Skeletal muscle cell (primary cell): ENCODE measurements at regions not wholly inside any gene's neighbourhood (a gene's known extent, or its start where the extent isn't known, plus 50 kb on each side); places are given as distances from the start of the nearest gene placed in this dataset.
"Not testable (repeated sequence)": the region's sequence is repeated elsewhere in the genome, so short reads cannot be mapped to it uniquely, and the experiment has no call there.

Experiments
- DNase-seq: peaks from one replicate; pipeline ENCODE4 v3.0.0-alpha.2; 2010; ENCODE audit warnings: low read depth
- H3K4me3 ChIP-seq: 2 replicates; pipeline ENCODE4 v1.5.1; 2011; ENCODE audit warnings: low read depth, mild to moderate bottlenecking, control low read depth, low read length, moderate library complexity

- not testable (repeated sequence) for H3K4me3 ChIP-seq, DNase-seq
Observed at GRCh38 chr9:82774707-82775231, 288.2 kb downstream of the RASEF start.

GRCh38 chr9:82776508-82776907 is 286.4 kb downstream of the RASEF start:
- H3K4me3 ChIP-seq: no peak overlapping the region
- DNase-seq: no peak

- no peak overlapping the region for H3K4me3 ChIP-seq
- no peak for DNase-seq
Observed at GRCh38 chr9:82777366-82777765, 285.6 kb downstream of the RASEF start.

- DNase-seq, H3K4me3 ChIP-seq: not testable (repeated sequence)
Observed at GRCh38 chr9:82778923-82779322, 284.0 kb downstream of the RASEF start.

- no peak overlapping the region for H3K4me3 ChIP-seq
- no peak for DNase-seq
Observed at GRCh38 chr9:82780017-82780416, 282.9 kb downstream of the RASEF start.

- H3K4me3 ChIP-seq: no peak overlapping the region
- no peak for DNase-seq
Observed at GRCh38 chr9:82781921-82782392, 281.0 kb downstream of the RASEF start.

GRCh38 chr9:82783045-82783444 is 279.9 kb downstream of the RASEF start:
- DNase-seq: no peak
- H3K4me3 ChIP-seq: no peak overlapping the region

GRCh38 chr9:82784589-82784988 is 278.4 kb downstream of the RASEF start:
- DNase-seq: no peak
- no peak overlapping the region for H3K4me3 ChIP-seq

GRCh38 chr9:82789155-82789824 is 273.7 kb downstream of the RASEF start:
- H3K4me3 ChIP-seq: no peak overlapping the region
- DNase-seq: no peak

- H3K4me3 ChIP-seq: no peak overlapping the region
- no peak for DNase-seq
Observed at GRCh38 chr9:82790875-82791274, 272.1 kb downstream of the RASEF start.

- H3K4me3 ChIP-seq: no peak overlapping the region
- no peak for DNase-seq
Observed at GRCh38 chr9:82791692-82792091, 271.2 kb downstream of the RASEF start.

- H3K4me3 ChIP-seq: no peak overlapping the region
Observed at GRCh38 chr9:82797534-82797933, 265.4 kb downstream of the RASEF start.

GRCh38 chr9:82799286-82799685 is 263.7 kb downstream of the RASEF start:
- no peak for DNase-seq
- H3K4me3 ChIP-seq: no peak overlapping the region

More at GRCh38 chr9:82797534-82797933, 265.4 kb downstream of the RASEF start:
- no peak for DNase-seq

GRCh38 chr9:82805027-82805426 is 257.9 kb downstream of the RASEF start:
- no peak overlapping the region for H3K4me3 ChIP-seq
- DNase-seq: no peak

GRCh38 chr9:82808478-82808877 is 254.5 kb downstream of the RASEF start:
- DNase-seq: no peak
- H3K4me3 ChIP-seq: no peak overlapping the region

GRCh38 chr9:82810915-82811314 is 252.0 kb downstream of the RASEF start:
- DNase-seq: peak; percentile 23
- H3K4me3 ChIP-seq: no peak overlapping the region

- DNase-seq: no peak
- no peak overlapping the region for H3K4me3 ChIP-seq
Observed at GRCh38 chr9:82819260-82819659, 243.7 kb downstream of the RASEF start.

GRCh38 chr9:82820186-82820585 is 242.8 kb downstream of the RASEF start:
- H3K4me3 ChIP-seq: no peak overlapping the region
- DNase-seq: no peak

- DNase-seq: no peak
- H3K4me3 ChIP-seq: no peak overlapping the region
Observed at GRCh38 chr9:82829818-82830217, 233.1 kb downstream of the RASEF start.

- H3K4me3 ChIP-seq: no peak overlapping the region
- no peak for DNase-seq
Observed at GRCh38 chr9:82865524-82865923, 197.4 kb downstream of the RASEF start.

GRCh38 chr9:82880336-82881050 is 182.4 kb downstream of the RASEF start:
- no peak for DNase-seq

More at GRCh38 chr9:82880336-82881050, 182.4 kb downstream of the RASEF start:
- H3K4me3 ChIP-seq: no peak overlapping the region
